ENCODE measurements at regions not wholly inside any gene's neighbourhood (a gene's known extent, or its start where the extent isn't known, plus 50 kb on each side); places are given as distances from the start of the nearest gene placed in this dataset.

GRCh38 chr1:232139444-232139843, 490.5 kb downstream of the SIPA1L2 start:
- no peak for TF ChIP-seq GATA2 (IDR thresholded peaks at IDR 0.05; ENCODE audit: low read depth, low read length)
- TF ChIP-seq GATA3 (IDR thresholded peaks at IDR 0.05; ENCODE audit: low read depth, low read length), result no peak

All from SH-SY5Y (cell line).